HG03442 (cell line): ENCODE measurements at regions not wholly inside any gene's neighbourhood (a gene's known extent, or its start where the extent isn't known, plus 50 kb on each side); places are given as distances from the start of the nearest gene placed in this dataset.
A peak's percentile ranks its signal among the peaks of the same experiment; 100 is the strongest.
"Not testable (repeated sequence)": the region's sequence is repeated elsewhere in the genome, so short reads cannot be mapped to it uniquely, and the experiment has no call there.

Experiments used
- ATAC-seq: cut with Tn5 transposase; IDR thresholded peaks from one replicate; pipeline ENCODE4 v1.9.1; 2021; ENCODE audit warnings: mild to moderate bottlenecking, moderate library complexity; ENCODE audit not compliant: unreplicated experiment

DNA sequence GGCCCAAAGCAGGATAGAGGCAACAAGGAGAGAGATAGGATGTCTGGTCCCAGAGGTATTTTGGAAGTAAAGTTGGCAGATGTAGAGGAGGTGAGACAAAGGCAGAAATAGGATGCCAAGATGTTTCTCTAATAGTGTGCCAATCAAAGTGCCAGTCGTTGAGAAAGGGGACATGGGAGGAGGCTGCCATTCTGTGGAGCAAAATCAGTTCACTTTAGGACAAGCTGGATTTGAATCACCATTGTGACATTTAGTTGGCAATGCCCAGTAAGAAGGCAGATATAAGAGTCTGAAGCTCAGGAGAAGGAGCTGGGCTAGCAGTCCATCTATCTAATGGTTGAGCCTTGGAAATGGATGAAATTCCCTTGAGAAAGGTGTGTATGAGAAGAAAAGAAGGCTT, 53.8 kb downstream of the ADRB2 start:
- ATAC-seq: no peak

- no peak for ATAC-seq
These were observed 54.3 kb downstream of the ADRB2 start for GRCh38 chr5:148880696-148881095.

GRCh38 chr5:148882332-148882731, 55.9 kb downstream of the ADRB2 start:
- no peak for ATAC-seq

GRCh38 chr5:148884339-148885020, 58.1 kb downstream of the ADRB2 start:
- no peak for ATAC-seq

GRCh38 chr5:148887123-148887881, 60.9 kb downstream of the ADRB2 start:
- ATAC-seq: peak; percentile 75

- ATAC-seq: not testable (repeated sequence)
These were observed 63.5 kb downstream of the ADRB2 start for GRCh38 chr5:148889936-148890335.

DNA sequence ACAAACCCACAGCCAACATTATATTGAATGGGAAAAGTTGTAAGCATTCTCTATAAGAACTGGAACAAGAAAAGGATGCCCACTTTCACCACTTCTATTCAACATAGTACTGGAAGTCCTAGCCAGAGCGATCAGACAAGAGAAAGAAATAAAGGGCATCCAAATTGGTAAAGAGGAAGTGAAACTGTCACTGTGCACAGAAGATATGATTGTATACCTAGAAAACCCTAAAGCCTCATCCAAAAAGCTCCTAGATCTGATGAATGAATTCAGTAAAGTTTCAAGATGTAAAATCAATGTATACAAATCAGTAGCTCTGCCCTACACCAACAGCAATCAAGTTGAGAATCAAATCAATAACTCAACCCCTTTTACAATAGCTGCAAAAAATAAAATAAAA, 69.0 kb downstream of the ADRB2 start:
- ATAC-seq: not testable (repeated sequence)

DNA sequence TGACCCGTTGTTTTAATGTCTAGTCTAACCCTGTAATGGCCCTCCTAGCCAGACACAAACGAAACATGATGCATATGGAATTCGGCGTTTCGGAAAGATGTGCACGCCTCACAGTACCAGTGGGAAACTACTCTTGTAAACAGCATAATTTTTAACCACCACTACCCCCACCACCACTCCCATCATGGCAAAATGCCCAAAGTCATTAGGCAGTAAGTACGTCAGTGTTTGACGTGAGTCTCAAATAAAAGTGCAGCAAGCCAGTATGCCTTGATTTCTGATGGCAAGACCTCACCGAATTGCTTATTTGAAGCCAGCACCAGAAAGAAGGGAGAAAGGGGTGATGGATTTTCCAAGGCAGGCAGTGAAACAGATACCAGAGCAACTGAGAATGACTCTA, 71.4 kb downstream of the ADRB2 start:
- ATAC-seq: no peak

DNA sequence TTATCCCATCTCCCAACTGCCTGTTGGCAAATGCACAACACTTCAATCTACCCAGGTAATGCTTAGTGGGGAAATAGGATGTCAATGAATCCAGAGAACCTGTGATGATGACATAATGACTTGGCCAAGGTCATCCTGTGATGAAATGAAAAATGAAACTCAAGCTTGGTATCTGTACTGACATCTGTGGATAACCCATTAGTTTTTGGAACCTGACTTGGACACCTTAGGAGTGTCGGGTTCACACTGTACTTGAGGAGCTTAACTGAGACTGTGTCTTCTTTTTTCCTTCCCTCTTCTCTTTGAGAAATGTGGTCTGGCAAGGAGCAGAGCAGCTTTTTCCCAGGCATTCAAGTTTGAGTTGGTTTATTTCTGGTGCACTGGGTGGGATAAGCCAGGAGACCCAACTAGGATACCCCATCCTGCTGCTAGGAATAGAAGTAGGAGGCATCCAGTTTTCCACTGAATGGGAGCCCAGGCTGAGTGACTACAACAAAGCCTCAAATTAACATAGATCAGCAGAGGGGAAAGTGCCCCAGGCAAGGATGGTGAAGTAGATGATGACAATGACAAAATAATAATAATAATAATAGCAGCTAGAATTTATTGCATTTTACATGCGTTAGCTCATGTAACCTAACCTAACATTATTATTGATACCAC, 72.1 kb downstream of the ADRB2 start:
- ATAC-seq: no peak

DNA sequence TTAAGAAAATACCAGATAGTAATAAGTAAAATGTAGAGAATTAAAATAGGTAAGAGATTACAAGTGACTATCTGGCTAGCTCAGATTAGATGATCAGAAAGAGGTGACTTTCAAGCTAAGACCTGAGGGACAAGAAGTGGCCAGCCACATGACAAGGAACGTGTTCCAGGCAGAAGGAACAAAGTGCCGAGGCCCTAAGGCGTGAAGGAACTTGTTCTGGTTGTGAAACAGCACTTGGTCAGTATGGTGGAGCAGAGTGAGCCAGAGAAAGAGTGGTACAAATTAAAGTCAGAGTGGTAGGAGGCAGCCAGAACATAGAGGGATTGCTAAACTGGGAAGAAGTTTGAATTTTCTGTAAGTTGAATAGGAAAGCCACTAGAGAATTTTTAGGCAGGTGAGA, 73.6 kb downstream of the ADRB2 start:
- no peak for ATAC-seq

- no peak for ATAC-seq
These were observed 76.1 kb downstream of the ADRB2 start for GRCh38 chr5:148902478-148902877.

- no peak for ATAC-seq
These were observed 77.2 kb downstream of the ADRB2 start for GRCh38 chr5:148903587-148903986.

DNA sequence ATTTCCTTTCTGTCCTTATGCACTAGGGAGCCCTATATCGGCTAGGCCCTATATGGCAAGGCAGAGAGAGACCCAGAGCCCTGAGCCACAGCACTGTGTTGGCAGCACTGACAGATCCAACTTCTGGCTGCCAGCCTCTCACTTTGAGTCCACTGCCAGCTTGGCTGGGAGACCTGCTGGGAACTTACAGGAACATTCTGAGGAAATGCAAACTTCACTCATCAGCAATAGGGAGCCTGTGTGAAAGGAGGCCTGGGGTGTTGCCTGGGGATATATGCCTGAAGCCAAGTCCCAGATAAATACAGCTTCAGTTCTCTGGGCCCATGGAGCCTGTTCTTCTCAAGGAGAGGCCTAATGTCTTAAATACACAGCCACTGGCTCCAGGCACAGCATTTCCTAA, 78.0 kb downstream of the ADRB2 start:
- no peak for ATAC-seq

- ATAC-seq: no peak
These were observed 79.1 kb downstream of the ADRB2 start for GRCh38 chr5:148905541-148905940.

GRCh38 chr5:148906968-148907367, 80.6 kb downstream of the ADRB2 start:
- no peak for ATAC-seq

- no peak for ATAC-seq
These were observed 82.6 kb downstream of the ADRB2 start for GRCh38 chr5:148909040-148909439.

GRCh38 chr5:148909766-148910165, 83.4 kb downstream of the ADRB2 start:
- no peak for ATAC-seq

DNA sequence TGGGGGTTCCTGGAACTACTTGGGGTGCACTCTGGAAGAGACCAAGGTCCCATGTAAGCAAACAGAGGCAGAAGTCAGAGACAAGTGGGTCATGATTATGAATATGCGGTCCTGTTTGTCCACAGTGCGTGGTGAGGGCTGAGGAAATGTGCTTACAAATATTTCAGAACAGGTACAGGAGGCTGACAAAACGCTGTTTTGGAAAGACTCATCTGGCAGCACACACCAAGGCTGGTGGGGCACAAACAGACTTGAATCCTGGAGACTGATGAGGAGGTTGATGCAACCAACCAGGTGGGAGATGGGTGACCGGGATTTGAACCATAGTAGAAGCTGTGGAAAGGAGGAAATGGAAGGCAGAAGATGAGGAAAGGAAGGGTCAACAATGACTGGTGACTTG, 83.8 kb downstream of the ADRB2 start:
- no peak for ATAC-seq

- no peak for ATAC-seq
These were observed 84.4 kb downstream of the ADRB2 start for GRCh38 chr5:148910686-148911361.

GRCh38 chr5:148911386-148911785, 85.0 kb downstream of the ADRB2 start:
- ATAC-seq: no peak

DNA sequence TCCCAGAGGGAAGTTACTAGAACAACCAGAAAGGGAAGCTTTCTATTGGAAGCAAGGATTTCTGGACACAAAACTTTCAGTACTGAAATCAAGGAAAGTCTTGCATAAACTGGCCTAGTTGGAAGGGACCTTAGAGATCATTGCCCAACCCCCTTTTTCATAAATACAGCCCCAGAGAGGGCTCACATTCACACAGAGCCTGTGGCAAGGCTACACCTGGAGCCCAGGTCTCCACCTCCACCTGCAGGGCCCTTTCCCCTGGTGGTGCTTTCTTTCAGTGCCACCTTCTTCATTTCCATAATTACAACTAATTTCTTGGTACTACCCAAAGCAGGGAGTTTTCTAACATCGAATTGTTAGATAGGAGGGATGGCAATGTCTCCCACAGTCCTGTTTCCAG, 85.7 kb downstream of the ADRB2 start:
- no peak for ATAC-seq
